GM19328 (cell line): ENCODE measurements at regions not wholly inside any gene's neighbourhood (a gene's known extent, or its start where the extent isn't known, plus 50 kb on each side); places are given as distances from the start of the nearest gene placed in this dataset.

Experiments
- ATAC-seq: cut with Tn5 transposase; IDR thresholded peaks from one replicate; pipeline ENCODE4 v1.9.1; 2021; ENCODE audit warnings: mild to moderate bottlenecking, moderate library complexity; ENCODE audit not compliant: unreplicated experiment

DNA sequence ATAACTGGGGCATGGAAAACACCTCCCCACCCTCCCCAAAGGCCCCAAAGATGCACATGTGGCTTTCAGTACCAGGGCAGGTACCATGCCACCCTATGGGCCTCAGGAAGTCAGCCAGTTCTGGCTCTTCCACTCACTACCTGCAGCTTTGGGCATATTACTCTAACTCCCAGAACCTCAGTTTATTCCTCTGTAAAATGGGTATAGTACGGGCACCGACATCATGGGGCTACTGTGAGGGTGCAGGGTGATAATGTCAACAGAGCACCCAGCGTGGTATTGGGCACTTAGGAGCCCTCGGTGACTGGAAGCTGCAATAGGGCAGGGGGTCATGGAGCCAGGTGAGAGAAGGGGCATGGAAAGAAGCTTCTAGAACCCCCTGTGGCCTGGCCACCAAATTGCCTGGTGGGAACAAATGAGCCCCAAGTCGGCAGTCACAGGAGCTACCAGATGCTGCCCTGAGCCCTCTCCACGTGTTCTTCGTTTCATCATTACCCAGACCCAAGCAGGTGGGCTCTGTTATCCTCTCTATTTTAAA is 512.1 kb downstream of the SHQ1 start:
- no peak for ATAC-seq

DNA sequence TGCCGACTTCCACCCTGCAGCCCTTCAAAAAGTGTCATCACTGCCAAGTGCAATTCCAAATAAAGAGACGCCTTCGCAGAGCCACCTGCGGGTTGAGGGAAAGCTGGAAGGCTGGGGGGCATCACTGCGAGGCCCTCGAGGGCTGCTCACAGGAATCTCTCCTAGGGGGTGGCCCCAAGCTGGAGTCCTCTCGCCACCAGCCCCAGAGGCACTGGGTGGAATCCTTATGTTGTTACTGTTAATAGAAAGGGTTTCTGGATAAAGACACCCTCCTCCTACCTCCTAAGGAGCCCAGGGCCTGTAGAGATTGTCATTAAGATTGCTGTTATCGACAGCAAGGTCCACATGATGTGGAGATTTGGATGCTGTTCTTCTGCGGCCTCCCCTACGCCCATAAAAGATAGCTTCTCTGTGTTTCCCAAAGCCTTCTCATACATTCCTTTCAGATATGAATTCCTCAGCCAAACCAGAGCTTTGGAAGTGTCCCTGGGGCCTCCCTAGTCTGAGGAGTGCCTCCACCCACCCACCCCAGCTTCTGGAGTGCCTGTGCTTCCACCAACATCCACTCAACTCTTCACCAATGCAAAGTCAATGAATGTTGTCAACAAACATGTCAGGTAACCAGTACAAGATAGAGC is 512.7 kb downstream of the SHQ1 start:
- ATAC-seq, result no peak

DNA sequence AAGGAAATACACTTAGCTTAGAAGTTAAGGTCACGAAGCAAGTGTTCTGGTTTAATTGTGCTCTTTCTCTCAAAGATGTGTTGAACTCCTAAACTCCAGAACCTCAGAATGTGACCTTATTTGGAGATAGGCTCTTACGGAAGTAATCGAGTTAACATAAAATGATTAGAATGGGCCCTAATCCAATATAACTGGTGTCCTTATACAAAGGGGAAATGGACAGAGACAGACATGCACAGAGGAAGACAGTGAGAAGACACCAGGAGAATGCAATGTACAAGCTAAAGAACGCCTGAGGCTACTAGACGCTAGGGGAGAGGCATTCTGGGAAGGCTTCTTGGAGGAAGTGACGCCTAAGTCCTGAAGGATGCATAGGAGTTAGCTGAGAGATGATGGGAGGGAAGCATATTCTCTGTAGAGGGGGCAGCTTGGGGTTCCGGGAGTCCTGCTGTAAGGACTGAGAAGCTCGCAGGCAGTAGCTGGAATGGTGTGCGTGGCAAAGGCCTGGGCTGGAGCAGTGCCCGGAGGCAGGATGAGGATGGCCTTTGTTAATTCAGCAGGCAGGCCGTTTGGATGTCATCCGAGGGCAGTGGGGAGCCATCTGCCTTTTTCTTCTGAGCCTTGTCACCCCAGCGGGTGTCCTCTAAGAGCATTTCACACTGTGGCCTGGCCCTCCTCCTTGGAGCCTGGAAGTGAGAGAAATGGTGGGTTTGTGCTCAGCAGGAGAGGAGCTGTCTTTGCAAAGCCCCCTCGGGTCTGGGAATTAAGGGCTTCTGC is 513.4 kb downstream of the SHQ1 start:
- no peak for ATAC-seq

DNA sequence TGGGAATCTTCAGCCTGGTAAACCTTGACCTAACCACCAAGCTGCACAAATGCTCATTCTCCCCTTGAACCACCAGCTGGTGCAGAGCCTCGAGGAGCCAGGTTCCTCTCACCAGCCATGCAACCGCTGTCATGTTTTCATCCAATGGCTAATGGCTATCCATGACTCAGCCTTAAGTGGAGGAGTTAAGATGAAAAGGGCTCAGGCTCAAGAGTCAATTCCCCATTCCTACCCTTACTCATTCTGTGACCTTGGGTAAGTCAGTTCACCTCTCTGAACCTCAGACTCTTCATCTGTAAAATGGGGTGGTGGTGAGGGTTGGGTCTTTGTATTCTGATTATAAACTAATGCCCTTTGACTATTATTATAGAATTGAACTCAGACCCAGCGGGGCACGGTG is 515.6 kb downstream of the SHQ1 start:
- ATAC-seq, result no peak

DNA sequence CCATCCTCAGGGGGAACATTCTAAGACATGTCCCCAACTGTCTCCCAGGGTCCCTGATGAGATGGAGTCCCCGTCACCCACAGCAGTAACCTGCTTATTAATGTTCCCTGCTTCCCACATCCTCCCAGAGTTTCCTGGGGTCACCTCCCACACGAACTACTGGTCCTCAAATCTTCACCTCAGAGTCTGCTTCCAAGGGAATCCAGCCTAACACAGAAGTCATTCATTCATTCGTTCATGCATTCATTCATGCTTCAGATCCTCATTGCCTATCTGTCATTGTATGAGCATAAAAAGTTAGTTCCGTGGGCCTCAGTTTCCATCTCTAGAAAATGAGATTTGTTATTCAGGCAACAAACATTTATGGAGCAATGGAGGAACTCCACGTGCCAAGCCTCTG is 516.2 kb downstream of the SHQ1 start:
- ATAC-seq, result no peak

DNA sequence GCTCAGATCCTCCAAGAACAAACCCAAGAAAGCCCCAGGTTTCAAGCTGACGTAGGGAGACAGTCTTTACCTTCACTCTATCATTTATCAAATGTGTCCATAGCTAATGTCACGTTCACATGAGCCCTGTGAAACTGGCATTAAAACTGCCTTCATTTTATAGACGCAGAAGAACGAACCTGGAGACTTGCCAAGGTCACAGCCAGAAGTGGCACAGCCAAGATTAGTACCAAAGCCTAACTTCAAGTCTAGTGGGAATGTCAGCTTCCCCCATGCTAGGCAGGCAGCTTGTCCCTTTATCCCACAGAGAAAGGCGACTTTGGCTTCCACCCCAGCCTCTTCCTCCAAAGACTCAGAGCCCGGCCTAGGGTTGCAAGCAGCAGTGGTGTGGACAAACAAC is 517.2 kb downstream of the SHQ1 start:
- ATAC-seq, result no peak

DNA sequence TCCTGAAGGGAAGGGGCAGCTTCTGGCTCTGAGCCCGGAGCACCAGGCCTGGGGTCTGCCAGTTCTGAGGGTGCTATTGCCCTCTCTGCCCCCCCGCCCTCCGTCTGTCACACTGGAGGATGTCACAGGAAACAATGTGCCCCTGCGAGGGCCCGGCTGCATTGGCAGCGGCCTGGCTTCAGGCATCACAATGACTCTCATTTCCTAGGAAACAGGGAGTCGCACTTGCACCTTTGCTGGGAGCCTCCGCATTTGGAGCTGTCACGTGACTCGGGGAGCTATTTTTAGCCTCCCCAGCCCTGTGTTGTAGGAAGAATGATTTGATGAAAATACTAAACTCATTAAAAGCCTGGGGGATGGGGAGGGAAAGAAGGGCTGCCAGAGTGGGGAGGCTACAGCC is 518.9 kb downstream of the SHQ1 start:
- no peak for ATAC-seq

DNA sequence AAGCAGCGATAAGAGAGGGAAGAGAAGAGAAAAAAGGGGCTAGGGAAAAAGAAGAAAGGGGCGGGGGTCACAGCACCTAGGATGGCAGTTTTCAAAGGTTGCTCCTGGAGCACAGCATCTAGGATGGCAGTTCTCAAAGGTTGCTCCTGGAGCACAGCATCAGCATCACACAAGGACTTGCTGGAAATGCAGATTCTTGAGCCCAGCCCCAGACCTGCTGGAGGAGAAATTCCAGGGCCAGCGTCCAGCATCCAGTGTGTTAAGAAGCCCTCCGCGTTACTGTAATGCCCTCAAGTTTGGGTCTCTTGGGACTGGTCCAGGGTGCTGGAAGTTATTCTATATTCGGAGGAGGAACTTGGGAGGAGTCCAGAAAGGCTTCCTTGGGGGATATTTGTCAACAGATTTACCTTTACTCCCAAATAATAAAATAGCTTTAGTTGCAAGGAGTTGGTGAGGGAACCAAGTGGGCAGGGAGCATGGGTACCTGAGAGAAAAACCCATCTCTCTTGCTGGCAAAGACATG is 519.4 kb downstream of the SHQ1 start:
- ATAC-seq, result no peak

DNA sequence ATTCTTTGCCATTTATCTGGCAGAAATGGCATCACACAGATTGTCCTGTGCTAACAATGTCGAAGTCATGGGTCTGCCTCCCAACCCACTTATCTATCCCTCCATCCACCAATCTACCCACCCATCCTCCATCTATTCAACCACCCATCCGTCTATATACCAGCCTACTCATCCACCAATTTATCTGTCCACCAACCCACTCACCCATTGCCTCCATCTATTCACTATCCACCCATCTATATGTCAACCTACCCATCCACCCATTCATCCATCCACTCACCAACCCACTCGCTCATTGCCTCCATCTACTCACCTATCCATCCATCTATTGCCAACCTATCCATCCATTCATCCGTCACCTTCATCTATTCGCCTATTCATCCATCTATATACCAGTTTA is 521.2 kb downstream of the SHQ1 start:
- ATAC-seq, result no peak

DNA sequence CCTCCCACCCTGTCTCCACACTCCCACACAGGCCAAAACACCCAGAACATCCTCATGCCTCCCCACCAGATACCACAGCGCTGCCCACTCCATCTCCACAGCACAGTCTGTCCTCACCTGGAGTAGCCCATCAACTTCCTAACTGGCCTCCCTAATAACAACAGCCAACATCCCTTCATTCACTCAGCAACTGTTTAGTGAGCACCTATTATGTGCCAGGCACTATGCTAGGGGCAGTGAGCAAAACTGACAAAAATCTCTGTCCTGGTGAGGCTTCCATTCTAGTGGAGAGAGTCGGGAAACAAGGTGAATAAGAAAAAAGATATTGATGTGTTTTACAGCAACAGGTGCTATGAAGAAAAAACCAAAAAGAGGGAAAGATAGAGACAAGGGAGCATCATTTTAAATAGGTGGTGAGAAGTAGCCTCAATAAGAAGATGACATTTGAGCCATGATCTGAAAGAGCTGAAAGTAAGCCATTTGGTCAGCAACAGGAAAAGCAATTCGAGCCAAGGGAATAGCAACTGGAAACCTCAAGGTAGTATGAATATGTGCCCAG is 523.9 kb downstream of the SHQ1 start:
- no peak for ATAC-seq

DNA sequence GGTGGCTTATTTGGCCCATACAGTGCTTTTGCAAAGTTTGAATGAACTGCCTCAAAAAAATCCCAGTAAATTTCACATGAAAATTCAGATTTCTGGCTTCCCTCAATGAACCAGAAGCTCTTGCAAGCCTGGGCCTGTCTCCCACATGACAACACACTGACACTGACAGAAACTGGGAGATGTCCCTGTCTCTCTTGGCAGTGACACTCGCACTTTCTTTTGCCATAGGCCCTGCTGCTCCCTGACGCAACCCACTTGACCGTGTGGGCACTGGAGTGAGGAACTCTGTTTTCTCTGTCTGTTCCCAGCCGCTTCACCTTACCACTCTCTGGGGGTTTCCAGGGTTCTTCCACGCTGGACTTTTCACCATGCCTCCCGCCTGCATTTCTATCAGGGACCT is 524.5 kb downstream of the SHQ1 start:
- no peak for ATAC-seq

DNA sequence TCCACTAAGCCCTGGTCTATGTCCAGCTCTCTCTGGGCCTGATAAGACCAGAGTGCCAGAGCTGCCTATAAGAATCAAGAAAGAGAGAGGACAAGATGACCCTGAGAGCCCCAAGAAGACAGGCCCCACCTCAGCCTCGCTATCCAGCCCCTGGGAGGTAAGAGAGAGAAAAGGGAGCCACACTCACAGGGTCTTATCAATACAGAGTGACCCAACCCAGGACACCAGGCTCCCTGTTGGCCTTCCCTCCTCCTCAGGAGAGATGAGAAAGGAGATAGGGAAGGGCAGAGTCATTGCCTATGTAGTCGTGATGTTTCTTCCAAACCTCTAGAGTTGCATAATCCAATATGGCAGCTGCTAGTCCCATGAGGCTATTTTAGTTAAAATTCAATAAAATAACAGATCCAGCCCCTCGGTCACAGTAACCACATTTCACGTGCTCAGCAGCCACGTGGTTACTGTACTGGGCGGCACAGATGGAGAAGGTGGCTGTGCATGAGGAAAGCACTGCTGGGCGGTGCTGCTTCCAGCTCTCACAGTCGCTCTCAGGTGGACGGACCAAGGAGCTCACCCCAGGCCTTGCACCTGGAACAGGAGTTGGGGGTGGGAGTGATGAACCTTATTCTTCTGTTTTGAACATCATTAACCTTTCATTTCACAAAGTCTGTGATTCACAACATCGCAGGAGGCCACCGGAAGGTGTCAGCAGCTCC is 525.8 kb downstream of the SHQ1 start:
- ATAC-seq, result no peak

DNA sequence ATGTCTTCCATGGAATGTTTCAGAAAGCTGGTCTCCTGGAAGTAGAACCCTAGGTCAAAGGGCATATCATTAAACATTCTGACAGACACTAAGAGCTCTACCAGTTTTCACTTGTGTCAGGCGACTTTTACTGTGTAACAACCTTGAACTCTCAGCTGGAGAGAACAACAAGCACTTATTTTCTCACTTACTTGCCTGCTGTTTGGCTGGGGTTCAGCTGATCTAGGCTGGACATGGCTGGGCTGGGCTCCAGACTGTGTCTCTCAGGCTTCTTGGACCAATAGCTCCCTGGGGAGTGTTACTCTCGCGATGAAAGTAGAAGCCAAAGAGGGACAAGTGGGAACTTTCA is 527.3 kb downstream of the SHQ1 start:
- ATAC-seq, result no peak

DNA sequence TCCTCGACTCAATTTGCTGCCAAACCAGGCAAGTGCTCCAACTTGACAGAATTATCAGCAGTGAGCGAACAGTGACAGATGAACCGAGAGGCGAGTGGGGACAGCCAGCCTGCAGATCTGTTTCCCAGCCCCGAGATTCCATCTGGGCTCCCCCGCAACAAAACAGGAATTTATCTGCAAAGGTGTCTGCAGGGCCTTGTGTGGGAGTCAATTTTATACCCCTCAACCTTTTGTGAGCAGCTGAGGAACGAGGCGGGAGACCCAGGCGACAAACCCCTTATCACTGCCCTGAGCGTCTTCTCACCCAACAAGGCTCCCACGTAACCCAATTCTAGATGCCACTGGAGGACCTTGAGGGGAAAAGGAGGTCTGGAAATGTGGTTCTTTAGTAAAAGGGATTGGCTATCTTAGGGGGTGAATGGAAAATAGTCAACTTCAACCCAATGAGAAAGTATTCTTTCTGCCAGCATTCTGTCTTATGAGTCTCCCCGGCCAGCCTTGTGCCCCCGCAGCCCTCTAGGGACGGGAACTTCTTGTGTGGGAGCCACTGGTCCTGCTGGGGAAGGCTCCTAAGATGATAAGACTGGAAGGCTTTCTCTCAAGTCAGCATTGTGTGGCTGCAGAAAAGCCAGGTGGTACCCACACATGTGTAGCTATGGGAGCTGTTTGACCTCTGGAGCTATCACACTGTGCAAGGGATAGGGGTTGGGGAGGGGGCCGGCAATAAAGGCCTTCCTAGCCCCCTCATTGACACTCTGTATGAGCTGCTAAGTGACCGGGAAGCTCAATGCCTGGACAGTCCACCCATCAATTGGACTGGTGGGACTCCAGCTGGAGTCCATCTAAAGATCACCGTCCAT is 527.9 kb downstream of the SHQ1 start:
- no peak for ATAC-seq

DNA sequence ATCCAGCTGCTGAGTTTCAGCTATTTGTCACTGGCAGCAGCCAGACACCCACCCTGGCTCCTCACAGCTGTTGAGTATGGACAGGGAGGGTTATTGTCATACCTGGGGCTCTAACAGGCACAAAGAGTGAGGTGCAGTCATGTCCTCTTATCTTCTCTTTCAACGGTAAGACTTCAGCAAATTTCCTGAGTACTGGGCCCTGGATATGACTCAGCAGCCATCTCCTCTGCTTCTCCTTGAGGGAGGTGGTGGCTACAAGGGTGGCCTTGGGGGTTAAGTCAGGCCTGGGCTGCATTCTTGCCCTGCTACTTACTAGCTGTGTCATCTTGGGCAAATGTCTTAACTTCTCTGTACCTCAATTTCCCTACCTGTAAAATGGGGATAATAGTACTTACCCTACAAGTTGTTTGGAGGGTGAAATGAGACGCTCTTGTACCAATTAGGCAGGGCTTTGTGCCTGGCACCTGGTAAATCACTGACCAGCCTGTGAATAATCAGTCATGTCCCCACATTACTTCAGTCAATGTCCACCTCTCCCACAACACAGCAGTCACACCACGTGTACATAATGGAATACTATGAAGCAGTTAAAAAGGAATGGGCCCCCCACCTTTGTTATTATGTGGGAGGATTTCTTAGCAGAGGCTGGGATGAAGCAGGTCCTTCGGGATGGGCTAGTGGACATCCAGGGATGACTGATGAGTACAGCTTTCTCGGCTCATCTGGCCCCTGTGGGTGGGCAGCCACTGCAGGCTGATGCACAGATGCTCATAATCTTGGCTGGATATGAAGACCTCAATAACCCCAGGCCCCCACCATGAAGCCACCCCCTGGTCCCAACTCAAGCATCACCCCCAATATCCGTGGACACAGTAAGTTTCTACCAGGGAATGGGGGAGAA is 528.8 kb downstream of the SHQ1 start:
- ATAC-seq, result no peak

DNA sequence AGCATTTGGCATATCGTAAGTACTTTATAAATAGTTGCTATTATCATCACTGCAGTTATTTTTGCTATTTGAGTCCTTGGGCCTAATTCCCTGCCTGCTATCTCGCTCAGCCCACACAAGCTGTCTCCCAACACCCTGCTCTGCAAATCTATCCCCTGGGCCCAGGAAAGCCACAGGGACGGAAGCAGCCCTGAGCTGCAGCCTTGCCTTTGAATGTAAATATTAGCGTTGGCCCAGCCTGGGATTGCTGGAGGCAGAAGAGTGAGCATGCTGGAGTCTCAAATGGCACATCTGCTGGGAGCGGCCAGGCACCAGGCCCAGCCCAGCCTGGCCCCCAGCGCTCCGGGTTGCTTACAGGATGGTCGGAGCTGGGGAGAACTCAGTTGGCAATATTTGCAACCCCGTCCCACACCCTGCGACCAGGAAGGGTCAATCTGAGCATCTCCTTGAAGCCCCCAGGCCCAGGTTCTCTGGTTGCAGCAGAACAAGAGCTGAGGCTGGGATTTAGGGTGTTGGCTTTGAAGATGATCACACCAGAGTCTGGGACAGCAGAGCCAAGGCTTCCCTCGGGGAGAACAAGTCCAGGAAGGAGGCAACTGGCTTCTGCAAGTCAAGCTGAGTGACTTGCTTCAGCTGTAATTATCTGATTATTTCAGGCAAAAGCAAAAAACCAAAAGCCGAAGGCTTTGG is 529.6 kb downstream of the SHQ1 start:
- ATAC-seq, result no peak

DNA sequence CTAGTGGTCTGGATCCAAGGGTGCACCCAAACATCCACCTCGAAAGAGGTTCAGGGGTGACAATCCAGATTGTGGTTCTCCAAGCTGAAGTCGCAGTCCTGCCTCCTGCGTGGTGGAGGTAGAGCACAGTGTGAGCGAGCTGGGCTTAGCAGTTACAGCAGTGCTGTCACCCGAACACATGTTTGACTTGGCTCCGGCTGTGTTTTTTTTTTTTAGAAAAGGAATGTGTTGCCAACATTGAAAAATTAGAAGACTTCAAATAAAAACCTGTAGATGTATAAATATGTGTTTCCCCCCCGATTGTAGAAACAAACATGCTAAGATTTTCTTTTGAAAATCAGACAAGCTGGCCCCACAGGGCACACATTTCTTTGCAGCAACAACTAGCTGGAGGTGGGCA is 530.8 kb downstream of the SHQ1 start:
- ATAC-seq, result no peak

DNA sequence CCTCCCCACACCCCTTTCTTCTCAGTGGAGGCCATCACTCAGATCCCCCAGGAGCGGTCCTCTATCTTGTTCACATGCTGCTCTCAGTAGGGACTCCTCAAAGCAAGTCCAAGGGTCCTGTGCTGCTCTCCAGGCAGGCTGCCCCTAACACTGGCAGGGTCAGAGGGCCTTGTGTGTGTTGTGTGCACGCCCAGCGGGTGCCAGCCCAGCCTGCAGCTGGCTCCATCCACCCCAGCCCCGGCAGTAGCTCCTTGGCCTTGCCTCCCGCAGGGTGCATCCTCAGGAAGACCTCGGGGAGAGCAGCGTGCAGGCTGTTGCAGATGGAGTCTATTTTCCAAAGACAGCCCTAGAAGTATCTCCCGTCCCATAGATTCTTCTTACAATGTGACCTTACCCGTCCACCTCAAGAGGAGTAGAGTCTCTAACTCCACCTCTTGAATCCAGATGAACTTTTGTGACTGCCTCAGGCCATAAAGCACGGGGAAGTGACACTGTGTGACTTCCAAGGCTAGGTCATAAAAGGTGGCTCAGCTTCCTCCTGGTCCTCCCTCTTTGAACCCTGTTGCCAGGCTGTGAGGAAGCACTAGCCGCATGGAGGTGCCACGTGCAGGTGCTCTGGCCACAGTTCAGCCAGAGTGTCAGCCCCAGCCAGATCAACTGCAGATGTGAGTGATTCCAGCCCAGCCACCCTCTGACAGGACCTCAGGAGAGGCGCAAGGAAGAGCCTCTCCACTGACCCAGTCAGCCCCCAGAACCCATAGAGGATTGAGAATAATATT is 531.6 kb downstream of the SHQ1 start:
- no peak for ATAC-seq
